Breast epithelium (tissue), 4 donors: ENCODE measurements at regions not wholly inside any gene's neighbourhood (a gene's known extent, or its start where the extent isn't known, plus 50 kb on each side); places are given as distances from the start of the nearest gene placed in this dataset.

Source experiments
- DNase-seq, 2 donors: peaks; one replicate each; pipeline ENCODE4 v3.0.0-alpha.2; 2019; ENCODE audit warnings: low spot score in 2 of 2
- H3K27ac ChIP-seq, 2 donors: fragments of 200-600 bp; sonication (generic) in 1 of 2; one replicate each; pipeline ENCODE4 v1.5.1; 2016 to 2019; ENCODE audit warnings: mild to moderate bottlenecking in 1 of 2
- H3K27me3 ChIP-seq, 2 donors: fragments of 200-600 bp; sonication (generic) in 1 of 2; one replicate each; pipeline versions ENCODE4 v1.5.1 to v1.6.0; 2017 to 2019; ENCODE audit warnings: control low read depth in 1 of 2, mild to moderate bottlenecking in 1 of 2
- H3K36me3 ChIP-seq: fragments of 200-600 bp; one replicate; pipeline ENCODE4 v1.5.1; 2019
- H3K4me1 ChIP-seq, 2 donors: fragments of 200-600 bp; sonication (generic); one replicate each; pipeline ENCODE4 v1.5.1; 2016 to 2019; ENCODE audit warnings: control low read depth in 1 of 2
- H3K4me3 ChIP-seq, 3 donors: fragments of 200-600 bp; sonication (generic); 1 replicate in 2 of 3; 2 replicates in 1 of 3; pipeline ENCODE4 v1.5.1; 2016 to 2019; ENCODE audit warnings: mild to moderate bottlenecking in 3 of 3, moderate library complexity in 2 of 3
- H3K9me3 ChIP-seq, 2 donors: fragments of 200-600 bp; sonication (generic) in 1 of 2; one replicate each; pipeline ENCODE4 v1.5.1; 2016 to 2019; ENCODE audit warnings: control low read depth in 1 of 2
- POLR2A ChIP-seq: fragments of 450-650 bp; IDR thresholded peaks from one replicate; pipeline ENCODE4 v1.6.1; 2016; ENCODE audit warnings: antibody characterized with exemption, mild to moderate bottlenecking, moderate library complexity
- POLR2AphosphoS5 ChIP-seq, 3 donors: sonication (generic); formaldehyde crosslinking; IDR thresholded peaks; one replicate each; pipeline ENCODE4 v1.6.1; 2017; ENCODE audit warnings: antibody characterized with exemption in 3 of 3
- intact Hi-C: fragments of 100-400 bp; cut with DNase I; formaldehyde crosslinking; loops from one replicate; pipeline ENCODE4 v1.15.1; 2023; ENCODE audit warnings: low total_unique reads
- TF ChIP-seq, protein P1 (sequence below), 3 donors: fragments of 450-650 bp; IDR thresholded peaks; one replicate each; pipeline ENCODE4 v1.5.1; 2016 to 2017; ENCODE audit warnings: antibody characterized with exemption in 3 of 3, mild to moderate bottlenecking in 3 of 3, moderate library complexity in 3 of 3

DNA sequence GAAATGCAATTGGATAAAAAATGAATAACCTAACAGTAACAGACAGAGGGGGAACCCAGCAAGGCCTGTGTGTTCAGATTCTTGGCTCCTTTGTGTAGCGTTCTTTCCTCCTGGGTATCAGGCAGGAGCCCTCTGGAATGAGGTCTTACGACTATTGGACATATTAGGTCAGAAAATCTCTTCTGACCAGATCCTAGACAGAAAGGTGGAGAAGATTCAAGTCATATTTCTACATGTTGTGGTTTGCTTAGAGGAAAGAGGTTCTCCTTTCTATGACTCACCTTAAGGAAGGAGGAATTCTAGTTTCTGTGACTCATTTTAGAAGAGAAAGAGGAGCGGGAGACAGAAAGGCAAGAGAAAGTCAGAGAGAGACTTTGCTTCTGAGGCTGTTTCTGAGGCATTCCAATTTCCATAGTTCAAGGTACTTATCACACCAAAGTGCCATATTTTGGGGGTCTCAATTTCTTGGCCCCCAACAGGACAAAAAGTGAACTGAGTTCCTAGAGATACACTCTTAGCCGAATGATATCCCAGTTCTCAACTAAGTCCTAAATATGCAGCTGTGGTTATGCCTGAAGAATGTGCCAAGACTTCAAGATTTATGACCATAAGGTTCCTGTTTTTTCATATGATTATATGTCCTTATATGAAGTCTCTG is 618.6 kb downstream of the ZEB2 start:
- H3K4me3 ChIP-seq, result no peak overlapping the region
- H3K27ac ChIP-seq, result peak overlapping the region in 1 of 2 donors; percentile 19
- H3K4me1 ChIP-seq, result no peaks in the 10 kb centered on the region
- H3K9me3 ChIP-seq, result no peaks in the 10 kb centered on the region
- TF ChIP-seq, protein P1, sequence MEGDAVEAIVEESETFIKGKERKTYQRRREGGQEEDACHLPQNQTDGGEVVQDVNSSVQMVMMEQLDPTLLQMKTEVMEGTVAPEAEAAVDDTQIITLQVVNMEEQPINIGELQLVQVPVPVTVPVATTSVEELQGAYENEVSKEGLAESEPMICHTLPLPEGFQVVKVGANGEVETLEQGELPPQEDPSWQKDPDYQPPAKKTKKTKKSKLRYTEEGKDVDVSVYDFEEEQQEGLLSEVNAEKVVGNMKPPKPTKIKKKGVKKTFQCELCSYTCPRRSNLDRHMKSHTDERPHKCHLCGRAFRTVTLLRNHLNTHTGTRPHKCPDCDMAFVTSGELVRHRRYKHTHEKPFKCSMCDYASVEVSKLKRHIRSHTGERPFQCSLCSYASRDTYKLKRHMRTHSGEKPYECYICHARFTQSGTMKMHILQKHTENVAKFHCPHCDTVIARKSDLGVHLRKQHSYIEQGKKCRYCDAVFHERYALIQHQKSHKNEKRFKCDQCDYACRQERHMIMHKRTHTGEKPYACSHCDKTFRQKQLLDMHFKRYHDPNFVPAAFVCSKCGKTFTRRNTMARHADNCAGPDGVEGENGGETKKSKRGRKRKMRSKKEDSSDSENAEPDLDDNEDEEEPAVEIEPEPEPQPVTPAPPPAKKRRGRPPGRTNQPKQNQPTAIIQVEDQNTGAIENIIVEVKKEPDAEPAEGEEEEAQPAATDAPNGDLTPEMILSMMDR (IDR thresholded peaks at IDR 0.05), result no peak
- TF ChIP-seq POLR2AphosphoS5 (IDR thresholded peaks at IDR 0.05) (no peak), POLR2A (no peak)
- DNase-seq, result no peak
- H3K36me3 ChIP-seq, result no peaks in the 10 kb centered on the region
- intact Hi-C loops, result no loop called here
- H3K27me3 ChIP-seq, result no peaks in the 10 kb centered on the region

DNA sequence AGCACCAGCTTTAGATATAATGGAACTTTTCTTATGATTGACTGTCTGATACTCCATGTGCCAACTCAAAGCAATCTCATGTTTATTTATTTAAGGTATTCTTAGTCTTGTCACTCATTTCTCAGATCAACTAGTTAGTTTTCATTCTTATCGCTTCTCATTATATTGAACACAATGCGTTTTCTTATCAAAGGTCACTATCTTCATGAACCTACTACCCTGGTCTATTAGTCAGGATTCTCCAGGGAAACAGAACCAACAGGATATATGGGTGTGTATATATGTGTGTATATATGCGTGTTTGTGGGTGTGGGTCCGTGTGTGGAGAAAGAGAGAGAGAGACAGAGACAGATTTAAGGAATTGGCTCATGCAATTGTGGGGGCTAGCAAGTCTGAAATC is 619.9 kb downstream of the ZEB2 start:
- Histone ChIP-seq H3K27ac (no peak overlapping the region), H3K9me3 (no peaks in the 10 kb centered on the region), H3K4me1 (no peaks in the 10 kb centered on the region), H3K27me3 (no peaks in the 10 kb centered on the region), H3K4me3 (no peak overlapping the region), H3K36me3 (no peaks in the 10 kb centered on the region)
- DNase-seq, result no peak
- intact Hi-C loops, result no loop called here
- TF ChIP-seq POLR2A (no peak), POLR2AphosphoS5 (IDR thresholded peaks at IDR 0.05) (no peak)
- TF ChIP-seq, protein P1 (IDR thresholded peaks at IDR 0.05), result no peak

DNA sequence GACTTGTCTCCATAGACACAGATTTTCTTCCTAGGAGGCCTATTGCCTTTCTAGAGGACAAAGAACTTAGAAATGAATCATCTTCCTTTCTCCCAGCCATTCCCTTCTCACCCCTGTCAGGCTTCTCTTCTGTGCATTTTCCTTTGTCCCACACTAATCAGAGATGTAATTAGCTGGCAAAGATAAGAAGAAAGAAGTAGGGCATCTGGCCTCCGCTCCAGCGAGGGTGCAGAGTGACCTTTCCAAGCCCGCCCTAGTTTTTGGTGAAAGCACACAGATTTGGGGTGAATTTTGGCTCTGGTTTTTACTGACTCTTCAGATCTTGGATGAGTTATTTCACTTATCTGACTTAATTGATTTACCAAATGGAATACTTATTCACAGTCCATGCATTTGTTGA is 626.5 kb downstream of the ZEB2 start:
- intact Hi-C loops, result no loop called here

DNA sequence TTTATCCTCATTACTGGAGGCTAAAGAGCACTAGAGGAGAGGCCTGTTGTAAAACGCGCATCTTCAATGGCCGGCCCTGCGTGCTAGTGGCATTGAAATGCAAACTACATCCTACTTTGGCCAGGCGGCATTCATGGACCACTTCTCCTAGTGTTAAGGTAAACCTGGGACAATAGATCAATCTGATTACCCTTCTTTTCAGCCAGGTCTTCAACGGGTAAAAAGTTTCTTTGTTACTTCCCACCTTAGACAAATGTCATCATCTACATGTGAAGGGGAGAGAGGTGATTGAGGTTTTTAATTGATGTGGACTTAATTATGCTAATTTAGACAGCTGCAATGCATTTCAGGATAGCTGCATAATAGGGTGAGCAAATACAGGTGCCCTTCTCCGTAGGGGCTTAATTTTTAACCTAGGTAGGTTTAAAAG is 628.0 kb downstream of the ZEB2 start:
- no peaks in the 10 kb centered on the region for H3K36me3 ChIP-seq
- DNase-seq, result no peak
- no peaks in the 10 kb centered on the region for H3K9me3 ChIP-seq
- no peaks in the 10 kb centered on the region for H3K4me1 ChIP-seq
- no peak overlapping the region for H3K27ac ChIP-seq
- H3K4me3 ChIP-seq, result no peak overlapping the region
- no peak for TF ChIP-seq POLR2A
- TF ChIP-seq POLR2AphosphoS5 (IDR thresholded peaks at IDR 0.05), result no peak
- TF ChIP-seq, protein P1 (IDR thresholded peaks at IDR 0.05), result no peak
- H3K27me3 ChIP-seq, result no peaks in the 10 kb centered on the region
- intact Hi-C loops, result no loop called here

More for the DNA sequence above, 626.5 kb downstream of the ZEB2 start:
- H3K4me3 ChIP-seq, result no peak overlapping the region
- H3K4me1 ChIP-seq, result no peaks in the 10 kb centered on the region
- H3K27me3 ChIP-seq, result no peaks in the 10 kb centered on the region
- H3K9me3 ChIP-seq, result no peaks in the 10 kb centered on the region
- no peak for DNase-seq
- no peaks in the 10 kb centered on the region for H3K36me3 ChIP-seq
- H3K27ac ChIP-seq, result no peak overlapping the region
- TF ChIP-seq POLR2AphosphoS5 (IDR thresholded peaks at IDR 0.05) (no peak), POLR2A (no peak)
- TF ChIP-seq, protein P1 (IDR thresholded peaks at IDR 0.05), result no peak

DNA sequence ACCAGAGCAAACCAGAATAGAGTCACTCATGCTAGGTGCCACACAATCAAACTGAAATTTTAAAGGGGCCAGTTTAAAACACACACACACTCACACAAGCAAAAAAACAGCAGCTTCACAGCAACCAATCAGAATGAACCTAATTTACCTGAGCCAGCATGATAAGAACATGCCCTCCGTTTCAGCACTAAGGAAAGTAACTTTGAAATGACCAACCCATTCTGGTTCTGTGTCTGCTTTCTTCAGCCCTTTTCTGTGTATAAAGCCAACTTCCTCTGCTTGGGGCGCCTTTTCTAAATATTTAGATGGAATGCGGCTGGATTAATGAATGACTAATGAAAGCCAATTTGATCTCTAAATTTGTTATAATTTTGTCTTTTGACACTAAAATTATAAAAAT is 629.1 kb downstream of the ZEB2 start:
- Histone ChIP-seq H3K4me3 (no peak overlapping the region), H3K27me3 (no peaks in the 10 kb centered on the region), H3K36me3 (no peaks in the 10 kb centered on the region), H3K27ac (no peak overlapping the region), H3K4me1 (no peaks in the 10 kb centered on the region), H3K9me3 (no peaks in the 10 kb centered on the region)
- DNase-seq, result no peak
- TF ChIP-seq POLR2AphosphoS5 (IDR thresholded peaks at IDR 0.05), result no peak
- intact Hi-C loops, result no loop called here
